Activated T-cell treated with anti-CD3 and anti-CD28 coated beads for 48 hours (primary cell): ENCODE measurements at regions not wholly inside any gene's neighbourhood (a gene's known extent, or its start where the extent isn't known, plus 50 kb on each side); places are given as distances from the start of the nearest gene placed in this dataset.

Experiments
- DNase-seq: peaks from one replicate; pipeline ENCODE4 v3.0.0-alpha.2; 2020; ENCODE audit warnings: low read depth

- no peak for DNase-seq
Observed at GRCh38 chr6:12585497-12585958, 131.0 kb upstream of the PHACTR1 start.

- no peak for DNase-seq
Observed at GRCh38 chr6:12586721-12587480, 129.7 kb upstream of the PHACTR1 start.

- DNase-seq, result no peak
Observed at GRCh38 chr6:12590901-12591300, 125.7 kb upstream of the PHACTR1 start.

GRCh38 chr6:12592634-12593033 lies 123.9 kb upstream of the PHACTR1 start:
- no peak for DNase-seq

DNA sequence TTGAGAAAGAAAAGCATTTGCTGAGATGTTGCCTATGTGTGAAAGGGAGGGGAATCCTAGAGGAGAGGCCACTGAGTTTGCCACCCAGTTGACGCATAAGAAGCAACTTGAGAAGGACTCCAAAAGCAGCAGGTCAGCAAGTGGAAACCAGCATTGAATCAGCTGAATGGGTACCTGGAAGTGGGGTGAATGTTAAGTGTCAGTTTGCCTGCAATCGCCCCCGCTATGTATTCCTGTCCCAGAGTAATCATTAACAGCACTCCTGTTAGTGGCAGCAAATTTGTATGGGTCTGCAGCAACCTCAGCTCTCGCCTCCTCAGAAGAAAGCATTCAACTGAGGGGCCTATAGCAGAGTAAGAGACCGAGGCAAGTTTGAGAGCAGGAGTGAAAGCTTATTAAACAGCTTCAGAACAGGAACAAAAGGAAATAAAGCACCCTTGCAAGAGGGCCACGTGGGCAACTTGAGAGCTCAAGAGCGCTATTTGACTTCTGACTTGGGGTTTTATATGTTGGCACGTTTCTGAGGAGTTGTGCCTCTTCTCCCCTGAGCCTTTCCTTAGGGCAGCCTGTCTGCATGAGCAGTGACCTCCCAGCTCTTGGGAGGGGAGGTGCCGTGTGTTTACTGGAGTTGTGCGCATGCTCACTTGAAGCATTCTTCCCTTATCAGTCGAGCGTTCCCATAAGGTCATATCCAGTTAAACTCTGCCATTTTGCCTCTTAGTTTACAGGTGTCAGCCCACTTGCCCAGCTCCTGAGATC lies 122.6 kb upstream of the PHACTR1 start:
- no peak for DNase-seq

DNA sequence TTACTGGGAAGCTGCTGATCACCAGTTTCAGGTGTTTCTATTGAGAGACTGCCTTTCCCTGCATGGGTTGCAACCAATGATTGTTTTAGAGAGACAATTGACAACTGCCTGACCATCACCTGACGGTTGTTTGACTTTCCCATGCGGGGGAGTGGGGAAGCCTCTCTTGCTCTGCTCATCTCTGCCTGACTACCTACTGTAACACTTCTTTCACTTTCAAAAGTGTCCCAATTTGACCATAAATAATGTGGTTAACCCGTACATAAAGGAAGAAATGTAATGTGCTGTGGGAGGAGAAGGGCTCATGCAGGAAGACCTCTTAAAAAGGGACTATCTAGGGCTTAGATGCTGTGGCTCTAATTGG lies 122.1 kb upstream of the PHACTR1 start:
- no peak for DNase-seq

- DNase-seq, result no peak
Observed at GRCh38 chr6:12595161-12595811, 121.3 kb upstream of the PHACTR1 start.

GRCh38 chr6:12596731-12597130 lies 119.8 kb upstream of the PHACTR1 start:
- DNase-seq, result no peak

- DNase-seq, result no peak
Observed at GRCh38 chr6:12598919-12599318, 117.6 kb upstream of the PHACTR1 start.

- no peak for DNase-seq
Observed at GRCh38 chr6:12601881-12602280, 114.7 kb upstream of the PHACTR1 start.

DNA sequence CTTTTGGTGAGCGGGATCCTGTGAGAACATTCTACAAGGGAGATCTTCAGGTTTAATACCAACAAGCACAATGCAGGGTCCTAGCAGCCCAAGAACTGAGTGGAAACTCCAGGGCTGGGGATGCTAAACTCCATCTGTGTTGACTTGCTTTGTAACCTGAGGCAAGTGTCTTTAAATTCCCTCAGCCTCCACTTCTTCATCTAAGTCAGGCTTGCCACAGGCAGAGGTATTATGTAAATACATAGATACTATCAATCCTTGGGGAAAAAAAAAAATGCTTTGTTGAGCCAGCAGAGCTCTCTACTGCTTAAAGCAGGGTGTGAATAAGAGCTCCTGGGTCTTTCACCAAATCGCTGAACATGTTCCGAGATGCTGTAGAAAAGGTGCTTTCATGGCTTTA lies 114.2 kb upstream of the PHACTR1 start:
- DNase-seq, result no peak

- no peak for DNase-seq
Observed at GRCh38 chr6:12602951-12603672, 113.5 kb upstream of the PHACTR1 start.

DNA sequence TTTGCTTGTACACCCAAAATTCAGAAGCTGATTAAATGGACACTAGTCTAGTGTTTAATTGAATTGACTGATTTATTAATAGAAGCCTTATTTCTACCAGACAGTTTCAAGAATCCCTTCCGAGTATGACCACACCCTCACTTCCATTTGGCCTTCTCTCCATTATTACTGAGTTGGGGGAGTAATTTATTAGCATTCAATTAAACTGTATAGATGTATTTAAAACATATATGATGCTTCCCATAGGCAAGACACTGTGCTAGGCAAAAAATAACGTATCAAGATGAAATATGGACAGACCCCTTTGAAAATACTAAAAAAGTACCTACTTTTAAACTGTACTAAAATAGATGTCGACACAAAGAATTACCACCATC lies 112.9 kb upstream of the PHACTR1 start:
- no peak for DNase-seq

DNA sequence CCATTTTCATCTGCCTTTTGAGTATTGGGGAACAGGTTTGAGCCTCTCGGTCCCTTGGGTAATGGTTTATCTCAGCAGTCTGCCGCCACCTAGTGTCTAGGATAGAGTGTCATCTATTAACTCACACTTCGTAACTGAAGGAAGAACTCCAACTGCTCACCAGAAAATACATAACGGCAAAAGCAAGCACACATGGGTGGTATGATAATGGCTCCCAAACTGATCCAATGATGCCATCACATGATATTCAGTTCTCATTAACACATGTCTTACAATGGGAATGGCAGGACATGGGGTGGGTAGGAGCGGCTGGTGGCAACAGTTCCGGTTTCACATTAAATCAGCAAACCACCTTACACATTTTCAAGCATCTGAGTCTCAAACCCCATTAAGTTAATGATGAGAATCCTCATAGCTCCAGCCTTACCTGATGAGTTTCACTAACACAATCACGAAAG lies 110.7 kb upstream of the PHACTR1 start:
- peak; percentile 18 for DNase-seq

- no peak for DNase-seq
Observed at GRCh38 chr6:12606616-12607015, 110.0 kb upstream of the PHACTR1 start.

- DNase-seq, result no peak
Observed at GRCh38 chr6:12608016-12608860, 108.3 kb upstream of the PHACTR1 start.

GRCh38 chr6:12608874-12609273 lies 107.7 kb upstream of the PHACTR1 start:
- no peak for DNase-seq

GRCh38 chr6:12609751-12610150 lies 106.8 kb upstream of the PHACTR1 start:
- no peak for DNase-seq

- DNase-seq, result no peak
Observed at GRCh38 chr6:12610862-12611261, 105.7 kb upstream of the PHACTR1 start.

DNA sequence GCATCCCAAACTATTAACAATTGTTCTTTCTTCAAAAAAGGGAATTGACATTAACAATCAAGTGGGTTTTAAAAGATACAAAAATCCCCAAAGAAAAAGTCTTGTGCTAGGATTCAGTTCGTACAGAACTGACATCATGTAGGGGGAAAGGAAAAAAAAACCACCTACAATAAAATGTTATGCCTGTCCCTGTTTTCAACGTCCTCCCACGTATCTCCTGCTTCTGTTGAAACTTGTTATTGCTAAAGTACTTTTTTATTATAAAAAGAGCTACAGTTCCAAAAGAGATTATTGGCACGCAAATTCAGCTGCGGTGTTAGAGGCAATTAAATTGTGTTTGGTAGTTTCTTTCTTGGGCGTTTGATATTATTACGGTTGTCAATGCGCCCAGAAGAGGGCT lies 102.8 kb upstream of the PHACTR1 start:
- DNase-seq, result no peak

DNA sequence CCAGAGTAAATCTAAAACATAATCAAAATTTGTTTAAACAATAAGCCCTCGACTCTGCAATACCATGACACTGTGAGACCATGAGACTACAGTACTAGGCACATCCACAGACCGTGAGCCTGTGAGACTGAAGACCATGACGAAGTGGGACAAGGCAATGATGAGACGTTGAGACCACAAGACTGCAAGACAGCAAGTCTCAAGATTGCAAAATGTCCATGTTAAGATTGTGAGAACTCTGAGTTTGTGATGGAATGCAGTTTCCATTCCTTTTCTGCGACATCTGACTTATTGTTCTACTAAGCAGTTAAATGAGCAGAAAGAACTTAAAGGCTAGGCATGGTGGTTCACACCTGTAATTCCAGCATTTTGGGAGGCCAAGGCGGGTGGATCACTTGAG lies 102.1 kb upstream of the PHACTR1 start:
- no peak for DNase-seq
